Right kidney (tissue), 1 donor: ENCODE measurements at regions not wholly inside any gene's neighbourhood (a gene's known extent, or its start where the extent isn't known, plus 50 kb on each side); places are given as distances from the start of the nearest gene placed in this dataset.

Experiments used
- DNase-seq: peaks from one replicate; pipeline ENCODE4 v3.0.0-alpha.2; 2016

- DNase-seq = no peak
Measured at GRCh38 chr1:98278055-98278454, 357.2 kb upstream of the DPYD start.

GRCh38 chr1:98277118-98277517, 356.3 kb upstream of the DPYD start:
- DNase-seq = peak; percentile 2

GRCh38 chr1:98276514-98276913, 355.7 kb upstream of the DPYD start:
- no peak for DNase-seq

DNA sequence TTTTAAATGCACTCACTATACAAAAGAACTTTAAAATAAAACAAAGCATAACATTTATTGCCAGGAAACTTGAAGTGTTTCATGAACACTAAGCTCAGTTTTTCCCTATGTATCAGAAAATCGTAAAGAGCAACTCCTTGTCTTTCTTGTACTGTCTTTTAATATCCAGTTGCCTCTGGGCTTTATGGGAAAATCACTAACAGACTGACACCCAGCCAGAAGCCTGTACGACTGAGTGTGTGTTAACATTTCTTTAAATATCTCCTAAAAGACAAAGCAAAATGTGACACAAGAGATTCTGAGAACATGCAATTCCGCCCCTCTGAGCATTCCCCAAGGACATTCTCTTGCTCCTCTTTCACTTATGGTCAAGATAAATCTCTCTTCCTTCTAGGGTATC, 347.5 kb upstream of the DPYD start:
- no peak for DNase-seq

- DNase-seq = no peak
Measured at GRCh38 chr1:98267423-98267822, 346.6 kb upstream of the DPYD start.

DNA sequence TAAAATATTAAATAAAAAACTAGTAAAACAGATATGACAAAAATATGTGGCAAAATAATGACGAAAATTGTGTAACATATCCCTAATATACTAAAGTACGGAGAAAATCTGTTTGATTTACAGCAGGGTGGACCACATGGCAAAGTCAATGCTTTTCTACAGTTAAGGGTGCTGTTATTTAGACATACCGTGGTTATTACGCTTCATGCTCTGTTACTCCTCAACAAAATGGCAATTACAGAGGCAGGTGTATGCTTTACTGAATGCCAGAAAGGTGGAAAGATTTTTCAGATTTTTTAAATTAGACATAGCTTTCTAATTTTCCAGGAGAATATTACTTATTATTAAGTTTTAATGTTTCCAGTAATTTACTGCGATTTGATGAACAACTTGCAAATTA, 343.9 kb upstream of the DPYD start:
- no peak for DNase-seq

DNA sequence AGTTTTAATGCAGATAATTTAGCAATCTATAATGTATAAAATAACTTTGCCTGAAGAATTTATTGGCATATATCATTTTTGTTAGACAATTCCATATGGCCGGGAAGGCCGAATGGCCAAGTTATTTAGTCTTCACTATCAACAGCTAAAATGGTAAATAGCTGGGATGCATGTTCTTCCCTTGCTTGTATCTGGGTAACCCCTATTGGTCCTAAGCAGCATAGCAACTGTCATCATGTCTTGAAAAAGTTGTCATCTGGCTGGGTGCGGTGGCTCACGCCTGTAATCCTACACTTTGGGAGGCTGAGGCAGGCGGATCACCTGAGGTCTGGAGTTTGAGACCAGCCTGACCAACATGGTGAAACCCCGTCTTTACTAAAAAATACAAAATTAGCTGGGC, 340.0 kb upstream of the DPYD start:
- no peak for DNase-seq

GRCh38 chr1:98260412-98260811, 339.6 kb upstream of the DPYD start:
- no peak for DNase-seq

DNA sequence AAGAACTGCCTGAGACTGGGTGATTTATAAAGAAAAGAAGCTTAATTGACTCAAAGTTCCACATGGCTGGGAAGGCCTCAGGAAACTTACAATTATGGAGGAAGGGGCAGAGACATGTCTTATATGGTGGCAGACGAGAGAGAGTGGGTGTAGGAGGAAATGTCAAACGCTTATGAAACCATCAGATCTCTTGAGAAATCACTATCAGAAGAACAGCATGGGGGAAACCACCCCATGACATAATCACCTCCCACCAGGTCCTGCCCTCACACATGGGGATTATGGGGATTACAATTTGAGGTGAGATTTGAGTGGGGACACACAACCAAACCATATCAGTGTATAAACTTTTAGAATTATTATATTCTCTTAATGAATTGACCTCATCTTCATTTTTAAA, 335.9 kb upstream of the DPYD start:
- DNase-seq = no peak

GRCh38 chr1:98253145-98253544, 332.3 kb upstream of the DPYD start:
- DNase-seq = no peak

DNA sequence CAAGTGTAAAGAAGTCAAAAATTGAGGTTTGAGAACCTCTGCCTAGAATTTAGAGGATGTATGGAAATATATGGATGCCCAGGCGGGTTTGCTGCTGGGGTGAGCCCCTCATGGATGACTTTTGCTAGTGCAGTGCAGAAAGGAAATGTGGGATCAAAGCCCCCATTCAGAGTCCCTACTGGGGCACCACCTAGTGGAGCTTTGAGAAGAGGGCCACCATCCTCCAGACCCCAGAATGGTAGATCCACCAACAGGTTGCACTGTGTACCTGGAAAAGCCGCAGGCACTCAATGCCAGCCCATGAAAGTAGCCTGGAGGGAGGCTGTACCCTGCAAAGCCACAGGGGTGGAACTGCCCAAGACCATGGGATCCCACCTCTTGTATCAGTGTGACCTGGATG, 330.7 kb upstream of the DPYD start:
- DNase-seq = no peak

DNA sequence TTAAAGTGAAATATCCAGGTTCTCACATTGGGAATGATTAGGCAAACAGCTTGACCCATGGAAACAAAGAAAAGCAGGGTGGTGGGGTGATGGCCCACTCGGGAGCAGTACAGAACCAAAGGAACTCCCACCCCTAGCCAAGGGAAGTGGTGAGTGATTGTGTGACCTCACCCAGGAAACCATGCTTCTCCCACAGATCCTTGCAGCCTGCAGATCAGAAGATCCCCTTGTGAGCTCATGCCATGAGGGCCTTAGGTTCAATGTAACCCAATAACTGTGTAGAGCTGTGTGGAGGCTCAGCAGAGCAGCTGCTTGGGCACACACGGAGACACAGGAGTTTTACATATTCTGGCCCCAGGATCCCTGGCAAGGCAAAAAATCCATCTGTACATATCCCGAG, 311.8 kb upstream of the DPYD start:
- DNase-seq = no peak

DNA sequence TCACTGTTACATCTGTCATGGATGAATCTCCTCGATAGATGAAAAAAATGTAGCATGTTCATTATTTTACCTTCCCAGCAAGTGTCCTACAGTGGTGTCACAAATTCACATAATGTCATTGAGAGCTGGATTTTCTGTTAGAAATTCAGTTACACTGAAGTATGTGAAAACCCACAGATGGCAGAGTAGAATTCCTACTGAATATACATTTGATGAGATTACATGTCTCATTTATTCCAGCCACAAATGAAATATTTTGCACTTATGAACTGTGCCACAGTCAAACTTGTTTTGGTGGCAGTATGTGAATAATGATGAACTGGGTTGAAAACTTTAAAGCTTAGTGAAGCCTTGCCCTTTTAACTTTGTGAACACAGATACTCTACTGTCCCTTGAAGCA, 301.9 kb upstream of the DPYD start:
- no peak for DNase-seq

GRCh38 chr1:98221923-98222322, 301.1 kb upstream of the DPYD start:
- DNase-seq = no peak

DNA sequence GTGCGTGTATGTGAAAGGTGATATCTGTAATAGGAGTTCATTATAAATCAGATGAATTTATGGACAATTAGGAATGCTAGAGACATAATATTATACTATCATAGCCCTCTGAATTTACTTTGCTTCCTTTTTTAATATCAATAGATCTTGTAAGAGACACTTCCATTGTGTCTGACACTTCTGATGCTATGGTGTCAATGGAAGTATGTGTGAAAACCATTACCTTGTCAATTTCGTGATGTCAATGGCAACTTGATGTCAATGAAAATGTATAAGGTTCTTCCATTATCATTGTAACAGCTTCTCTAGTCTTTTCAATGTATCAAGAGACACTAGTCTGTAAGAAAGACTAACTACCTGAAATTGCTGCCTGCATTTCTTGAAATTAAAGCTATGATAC, 296.8 kb upstream of the DPYD start:
- DNase-seq = no peak

- no peak for DNase-seq
Measured at GRCh38 chr1:98216304-98216703, 295.5 kb upstream of the DPYD start.

DNA sequence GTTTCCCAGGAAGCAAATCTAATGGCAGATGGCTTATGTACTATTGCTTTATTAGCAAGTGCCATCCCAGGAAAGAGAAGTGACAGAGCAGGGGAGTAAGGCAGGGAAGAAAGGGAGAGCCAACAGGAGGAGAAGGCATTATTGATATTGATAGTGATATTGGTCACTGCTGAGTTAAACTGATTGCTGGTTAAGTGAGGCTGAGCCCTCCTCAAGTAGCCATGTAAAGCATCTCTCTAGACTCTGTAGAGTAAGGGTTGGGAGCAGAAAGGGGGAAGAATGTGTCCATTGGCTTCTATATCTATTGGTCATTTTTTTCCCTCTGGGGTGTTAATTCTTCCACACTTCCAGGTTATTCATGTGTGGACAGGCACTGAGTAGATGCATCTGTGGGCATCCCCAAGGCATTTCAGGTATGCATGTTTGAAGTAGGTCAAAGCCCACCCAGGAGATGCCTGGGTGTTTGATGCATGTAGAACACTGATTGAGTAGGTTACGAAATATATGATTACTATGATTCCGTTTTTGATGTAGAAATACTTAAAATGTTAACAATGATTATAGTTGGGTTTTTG, 290.5 kb upstream of the DPYD start:
- DNase-seq = no peak

GRCh38 chr1:98210563-98210962, 289.7 kb upstream of the DPYD start:
- no peak for DNase-seq

GRCh38 chr1:98210064-98210463, 289.2 kb upstream of the DPYD start:
- DNase-seq = no peak

GRCh38 chr1:98205291-98206017, 284.6 kb upstream of the DPYD start:
- no peak for DNase-seq

DNA sequence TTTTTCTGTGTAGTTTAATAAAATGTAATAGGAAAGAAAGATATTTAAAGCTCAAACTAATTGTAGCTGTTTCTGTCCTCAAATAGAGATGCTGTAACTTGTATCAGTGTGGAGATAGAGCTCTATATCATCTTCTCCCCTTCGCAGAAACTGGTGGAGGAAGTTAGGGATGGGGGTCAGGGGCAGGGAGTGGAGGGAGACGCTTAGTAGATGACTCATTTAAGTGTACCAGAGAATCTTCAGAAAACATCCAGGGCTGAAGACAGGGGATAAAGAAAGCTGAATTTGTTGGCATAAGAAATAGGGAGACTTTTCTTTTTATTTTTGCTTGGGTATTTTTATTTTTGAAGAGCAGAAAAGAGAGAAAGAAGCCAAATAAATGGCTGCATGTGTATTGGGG, 282.6 kb upstream of the DPYD start:
- DNase-seq = no peak

DNA sequence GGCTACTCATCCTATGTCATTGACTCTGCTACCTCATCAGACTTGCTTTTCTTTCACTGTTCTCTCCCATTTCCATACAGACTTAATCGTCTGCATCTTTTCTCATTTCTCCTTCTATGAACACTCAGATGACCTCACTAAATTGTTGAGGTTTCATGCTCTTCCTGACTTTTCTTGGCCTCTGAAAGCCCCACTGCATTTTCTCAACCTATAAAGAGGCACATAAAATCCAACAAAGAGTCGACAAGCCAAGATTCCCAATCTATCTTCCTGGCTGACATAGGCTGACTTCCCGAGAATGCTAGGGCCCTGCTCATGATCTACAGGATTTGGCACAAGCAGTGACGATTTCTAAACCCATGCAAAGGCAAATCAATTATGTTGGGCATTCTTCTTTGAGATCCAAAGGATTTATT, 280.8 kb upstream of the DPYD start:
- DNase-seq = no peak

DNA sequence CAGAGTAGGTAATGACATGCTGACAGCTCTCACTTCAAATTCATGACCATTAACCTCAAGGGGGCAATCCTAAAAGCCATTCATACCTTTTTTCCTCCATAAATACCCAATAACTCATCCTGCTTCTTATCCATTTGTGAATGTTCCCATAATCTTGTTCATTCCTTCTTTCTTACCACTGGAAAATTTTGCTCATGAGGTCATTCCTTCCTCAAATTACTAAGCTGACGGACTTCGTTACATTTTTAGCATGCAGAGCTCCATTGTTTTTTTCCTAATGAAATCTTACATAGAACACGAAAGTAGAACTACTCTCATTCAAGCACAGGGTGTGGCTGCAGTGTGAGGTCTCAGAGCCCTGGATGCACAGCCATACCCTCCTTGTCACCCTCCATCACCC, 276.5 kb upstream of the DPYD start:
- DNase-seq = no peak

GRCh38 chr1:98196012-98196411, 275.2 kb upstream of the DPYD start:
- no peak for DNase-seq

GRCh38 chr1:98188774-98189173, 267.9 kb upstream of the DPYD start:
- no peak for DNase-seq
